ENCODE measurements at regions not wholly inside any gene's neighbourhood (a gene's known extent, or its start where the extent isn't known, plus 50 kb on each side); places are given as distances from the start of the nearest gene placed in this dataset.
"Not testable (repeated sequence)": the region's sequence is repeated elsewhere in the genome, so short reads cannot be mapped to it uniquely, and the experiment has no call there.

- DNase-seq = no peak
These were observed 96.2 kb upstream of the USP15 start for GRCh38 chr12:62164036-62164435.

GRCh38 chr12:62166525-62166924 is 93.7 kb upstream of the USP15 start:
- DNase-seq = no peak

GRCh38 chr12:62168411-62168810 is 91.8 kb upstream of the USP15 start:
- no peak for DNase-seq

GRCh38 chr12:62170241-62170640 is 90.0 kb upstream of the USP15 start:
- DNase-seq = no peak

- DNase-seq = no peak
These were observed 69.3 kb upstream of the USP15 start for GRCh38 chr12:62190689-62191490.

GRCh38 chr12:62191491-62192179 is 68.6 kb upstream of the USP15 start:
- DNase-seq = peak; percentile 34

- peak; percentile 96 for DNase-seq
These were observed 67.9 kb upstream of the USP15 start for GRCh38 chr12:62192180-62192902.

GRCh38 chr12:62192903-62193250 is 67.3 kb upstream of the USP15 start:
- no peak for DNase-seq

GRCh38 chr12:62194031-62194430 is 66.2 kb upstream of the USP15 start:
- DNase-seq = no peak

GRCh38 chr12:62194616-62195015 is 65.6 kb upstream of the USP15 start:
- no peak for DNase-seq

- no peak for DNase-seq
These were observed 64.1 kb upstream of the USP15 start for GRCh38 chr12:62196146-62196545.

- not testable (repeated sequence) for DNase-seq
These were observed 57.3 kb upstream of the USP15 start for GRCh38 chr12:62202861-62203260.

- no peak for DNase-seq
These were observed 54.9 kb upstream of the USP15 start for GRCh38 chr12:62205346-62205745.

- DNase-seq = no peak
These were observed 53.0 kb upstream of the USP15 start for GRCh38 chr12:62207248-62207647.

Measured in NCI-H510A treated with DMSO at 0.1 percent for 48 hours (cell line).